Activated CD4-positive, alpha-beta T cell treated with anti-CD3 and anti-CD28 coated beads, Interleukin-2, amount 50 U/mL, for 48 hours (primary cell): ENCODE measurements at regions not wholly inside any gene's neighbourhood (a gene's known extent, or its start where the extent isn't known, plus 50 kb on each side); places are given as distances from the start of the nearest gene placed in this dataset.

Experiments used
- DNase-seq, 2 experiments: peaks; one replicate each; pipeline ENCODE4 v3.0.0-alpha.2; 2020

DNA sequence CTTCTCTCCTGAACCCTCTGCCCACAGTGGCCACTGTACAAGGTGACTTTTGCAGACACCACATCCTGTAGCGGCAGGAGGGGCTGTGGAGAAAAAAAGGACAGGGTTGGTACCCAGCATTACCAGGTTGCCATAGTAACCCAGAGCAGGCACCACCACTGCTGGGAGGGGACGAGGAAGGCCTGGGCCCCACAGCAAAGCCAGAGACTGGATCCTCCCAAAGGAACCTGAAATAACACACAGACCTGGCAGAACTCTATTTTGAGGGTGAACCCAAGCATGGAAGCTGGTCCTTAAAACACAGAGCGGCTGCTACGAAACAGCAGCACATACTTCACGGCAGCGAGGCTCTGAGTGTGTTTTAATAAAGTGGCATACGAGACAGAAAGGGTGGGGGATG lies 380.6 kb downstream of the CTTN start:
- DNase-seq = no peak

DNA sequence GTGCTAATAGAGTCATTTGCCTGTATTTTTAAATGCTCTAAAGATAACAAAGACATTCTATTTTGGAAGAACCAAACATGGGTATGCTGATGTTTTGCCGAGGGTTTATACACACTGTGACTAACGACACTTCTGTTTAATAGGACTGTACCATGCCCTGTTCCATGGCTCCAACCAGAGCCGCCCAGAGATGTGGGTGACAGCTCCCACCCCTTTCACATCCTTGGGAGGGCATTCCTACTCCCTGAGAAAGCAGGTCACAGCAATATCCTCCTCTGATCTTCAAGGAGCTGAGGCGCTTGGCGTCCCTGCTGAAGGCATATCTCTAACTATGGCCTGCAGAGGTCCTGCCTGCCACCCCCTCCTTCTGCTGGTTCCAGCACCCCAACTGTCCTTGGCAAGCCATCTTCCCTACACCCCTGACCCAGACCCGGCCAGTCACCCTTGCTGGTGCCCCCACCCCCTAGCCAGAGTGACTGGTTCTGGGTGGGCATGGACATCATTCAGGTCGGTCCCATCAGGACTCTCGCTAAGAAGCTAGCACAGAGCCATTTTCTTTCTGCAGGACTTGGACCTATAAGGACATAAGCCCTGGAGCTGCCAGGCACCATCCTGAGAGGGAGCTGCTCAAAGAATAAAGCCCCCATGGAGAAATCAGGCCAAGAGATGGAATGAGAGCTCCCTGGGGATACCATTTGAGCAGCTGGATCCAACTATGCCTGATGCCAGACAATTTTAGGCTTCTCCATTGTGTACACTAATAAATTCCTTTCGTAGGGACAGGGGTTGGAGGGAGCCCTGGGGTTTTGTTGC lies 381.3 kb downstream of the CTTN start:
- no peak for DNase-seq

DNA sequence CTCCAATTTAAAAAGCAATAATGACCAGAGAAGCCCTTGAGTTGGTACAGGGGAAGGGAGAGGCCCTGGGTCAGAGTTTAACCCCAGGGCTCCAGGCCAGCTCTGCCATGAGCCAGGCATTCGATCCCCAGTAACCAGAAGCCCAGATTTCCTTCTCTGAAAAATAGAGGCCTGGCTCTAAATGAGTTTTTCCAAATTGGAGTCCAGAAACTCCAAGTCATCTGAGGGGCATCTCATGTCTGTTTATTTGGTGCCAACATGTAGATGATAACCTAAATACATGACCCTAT lies 381.9 kb downstream of the CTTN start:
- no peak for DNase-seq

DNA sequence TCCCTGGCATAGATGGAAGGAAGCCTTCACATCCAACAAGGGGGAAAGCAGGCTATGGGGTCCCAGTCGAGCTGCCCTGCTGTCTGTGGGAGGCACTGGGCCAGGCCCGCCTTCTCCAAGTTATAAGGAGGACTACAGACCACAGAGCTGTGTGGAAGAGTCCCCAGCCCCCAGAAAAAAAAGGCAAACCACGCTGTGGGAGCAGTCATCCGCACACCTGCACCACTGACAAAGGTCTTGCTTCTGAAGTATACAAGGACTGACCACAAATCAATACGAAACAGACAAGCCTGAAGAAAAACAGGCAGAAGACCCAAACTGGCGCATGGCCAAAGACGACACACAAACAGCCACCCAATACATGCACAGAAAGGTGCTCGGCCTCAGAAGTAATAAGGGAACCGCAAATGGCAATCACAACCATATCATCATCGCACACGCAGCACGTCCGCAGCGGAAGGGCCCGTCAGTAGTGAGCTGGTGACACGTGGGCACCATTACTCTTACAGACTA lies 384.1 kb downstream of the CTTN start:
- no peak for DNase-seq

DNA sequence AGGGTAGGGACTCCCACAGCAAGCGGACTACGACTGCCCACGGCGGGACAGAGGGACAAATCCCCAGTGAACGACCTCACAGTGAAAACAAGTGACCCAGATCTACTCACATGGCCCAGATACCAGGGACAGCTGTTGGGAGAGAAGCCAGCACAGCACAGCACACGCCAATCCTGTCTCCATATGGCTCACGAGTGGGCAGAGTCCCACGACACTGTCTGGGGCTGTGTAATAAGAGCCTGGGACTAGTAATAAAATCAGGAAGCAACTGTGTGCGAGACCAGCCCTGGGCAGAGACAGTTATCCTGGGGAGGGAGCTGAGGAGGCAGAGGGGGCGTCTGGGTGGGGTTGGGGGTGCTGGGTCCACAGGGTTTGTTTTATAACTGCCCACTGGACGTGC lies 385.0 kb downstream of the CTTN start:
- DNase-seq = no peak

DNA sequence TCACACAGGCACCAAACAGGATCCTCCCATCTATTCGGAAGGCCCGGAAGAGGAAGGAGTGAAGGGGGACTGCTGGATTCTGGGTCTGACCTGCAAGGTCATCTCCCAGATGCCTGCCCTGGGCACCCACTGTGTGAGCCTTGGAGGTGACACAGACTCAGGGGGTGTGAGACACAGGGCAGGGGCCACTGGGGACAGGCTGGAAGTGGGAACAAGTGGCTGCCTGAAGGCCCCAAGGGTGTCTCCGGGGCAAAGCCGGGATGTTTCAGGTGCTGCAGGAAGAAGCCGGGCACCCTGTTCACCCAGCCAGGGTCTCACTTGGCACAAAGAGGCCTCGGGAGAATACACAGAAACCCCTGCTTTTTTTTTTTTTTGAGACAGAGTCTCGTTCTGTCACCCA lies 385.5 kb downstream of the CTTN start:
- DNase-seq = no peak

DNA sequence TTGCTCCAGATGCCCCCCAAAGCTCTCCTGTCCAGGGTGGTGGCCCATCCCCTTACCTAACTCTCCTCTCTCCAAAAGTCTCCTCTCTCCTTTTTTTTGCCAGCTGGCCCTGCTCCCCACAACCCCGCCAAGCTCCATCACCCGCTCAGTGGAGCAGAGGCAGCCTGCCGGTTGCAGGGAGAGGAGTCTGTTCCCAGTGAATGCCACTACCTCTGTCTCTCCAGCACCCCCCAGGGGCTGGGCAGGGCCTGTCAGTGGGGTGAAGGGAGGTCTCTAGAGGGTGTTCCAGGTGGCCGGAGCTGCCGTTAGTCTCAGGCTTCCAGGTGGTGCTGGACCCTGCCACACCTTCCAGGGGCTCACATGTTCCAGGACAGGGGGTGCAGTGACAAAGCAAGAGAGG lies 387.0 kb downstream of the CTTN start:
- DNase-seq = no peak

DNA sequence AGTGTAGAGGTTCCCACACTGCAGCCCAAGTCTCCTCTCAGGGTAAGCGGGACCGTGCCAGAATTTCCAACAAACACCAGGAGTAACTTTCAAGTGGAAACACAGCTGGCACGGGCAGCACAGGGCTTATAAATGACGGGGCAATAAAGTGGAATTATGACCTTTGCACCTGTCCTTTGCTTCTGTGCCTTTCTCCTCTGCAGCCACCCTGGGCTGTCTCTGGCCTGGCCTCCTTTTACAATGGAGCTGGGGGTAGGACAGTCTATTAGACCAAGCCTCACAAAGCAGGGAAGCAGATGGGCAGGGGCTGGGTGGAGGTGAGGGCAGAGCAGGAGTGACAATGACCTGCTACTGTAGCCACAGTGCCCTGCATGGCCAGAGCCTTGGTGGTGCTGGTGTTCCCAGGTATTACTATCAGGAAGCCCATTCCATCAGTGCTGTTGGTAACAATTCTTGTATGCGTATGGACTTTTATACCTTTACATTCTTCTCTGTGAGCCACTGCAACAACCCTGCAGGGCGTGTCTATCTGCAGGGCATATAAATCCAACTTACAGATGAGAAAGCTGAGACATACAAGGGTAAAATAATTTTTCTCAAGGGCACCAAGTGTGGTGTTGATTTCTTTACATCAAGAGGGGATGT lies 387.8 kb downstream of the CTTN start:
- DNase-seq = no peak

DNA sequence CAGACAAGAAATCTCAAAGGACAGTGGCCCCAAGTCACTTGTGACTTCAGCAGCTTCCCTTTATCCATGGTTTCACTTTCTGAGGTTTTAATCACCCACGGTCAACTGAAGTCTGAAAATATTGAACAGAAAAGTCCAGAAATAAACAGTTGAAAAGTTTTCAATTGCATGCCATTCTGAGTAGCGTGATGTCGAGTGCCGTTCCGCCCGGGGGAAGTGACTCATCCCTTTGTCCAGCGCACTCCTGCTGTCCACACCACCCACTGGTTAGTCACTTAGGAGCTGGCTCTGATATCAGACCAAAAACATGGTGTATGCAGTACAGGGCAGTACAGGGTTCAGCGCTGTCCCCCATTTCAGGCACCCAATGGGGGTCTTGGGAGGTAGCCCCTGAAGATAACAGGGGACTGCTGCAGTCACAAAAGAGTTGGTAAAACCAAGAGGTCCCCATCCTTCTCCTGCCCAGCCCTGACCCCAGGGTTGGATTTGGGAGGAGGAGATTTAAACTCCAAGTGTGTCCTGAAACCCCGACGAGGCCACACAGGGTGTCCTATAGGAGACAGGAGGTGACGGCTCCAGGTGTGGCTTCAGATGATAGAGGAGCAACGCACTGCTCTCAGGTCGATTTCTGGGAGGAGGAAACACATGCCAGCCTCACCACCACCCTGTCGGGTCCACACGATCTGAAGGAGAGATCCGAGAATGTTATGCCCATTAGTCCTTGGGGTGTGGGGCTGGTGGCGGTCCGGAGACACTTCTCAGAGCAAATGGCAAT lies 390.1 kb downstream of the CTTN start:
- DNase-seq = no peak

DNA sequence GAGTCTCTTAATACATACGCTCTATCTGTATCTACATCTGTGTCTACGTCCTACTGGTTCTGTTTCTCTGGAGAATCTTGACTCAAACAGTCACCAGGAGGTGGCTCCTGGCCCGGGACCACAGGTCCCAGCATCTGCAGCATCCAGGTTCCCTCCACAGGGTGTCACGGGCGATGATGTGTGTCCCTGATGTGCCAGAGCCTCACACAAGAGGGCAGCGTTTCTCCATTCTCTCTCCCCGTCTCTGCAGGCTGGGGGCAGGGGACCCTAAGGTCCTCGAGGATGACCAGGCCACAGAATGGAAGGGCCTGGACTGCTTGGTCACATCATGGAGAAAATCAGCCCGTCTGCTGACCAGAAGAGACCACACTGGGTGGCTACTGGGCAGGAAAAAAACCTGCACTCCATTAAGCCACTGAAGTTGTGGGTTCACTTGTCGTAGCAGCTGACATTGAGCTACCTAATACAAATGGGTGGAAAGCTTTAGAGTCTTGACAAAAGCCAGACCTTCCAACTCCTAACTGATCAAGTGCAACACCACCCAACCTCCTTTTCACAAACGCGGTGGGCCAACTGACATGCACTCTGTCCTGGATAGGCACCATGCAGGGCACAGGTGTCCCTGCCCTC lies 392.5 kb downstream of the CTTN start:
- DNase-seq = no peak

DNA sequence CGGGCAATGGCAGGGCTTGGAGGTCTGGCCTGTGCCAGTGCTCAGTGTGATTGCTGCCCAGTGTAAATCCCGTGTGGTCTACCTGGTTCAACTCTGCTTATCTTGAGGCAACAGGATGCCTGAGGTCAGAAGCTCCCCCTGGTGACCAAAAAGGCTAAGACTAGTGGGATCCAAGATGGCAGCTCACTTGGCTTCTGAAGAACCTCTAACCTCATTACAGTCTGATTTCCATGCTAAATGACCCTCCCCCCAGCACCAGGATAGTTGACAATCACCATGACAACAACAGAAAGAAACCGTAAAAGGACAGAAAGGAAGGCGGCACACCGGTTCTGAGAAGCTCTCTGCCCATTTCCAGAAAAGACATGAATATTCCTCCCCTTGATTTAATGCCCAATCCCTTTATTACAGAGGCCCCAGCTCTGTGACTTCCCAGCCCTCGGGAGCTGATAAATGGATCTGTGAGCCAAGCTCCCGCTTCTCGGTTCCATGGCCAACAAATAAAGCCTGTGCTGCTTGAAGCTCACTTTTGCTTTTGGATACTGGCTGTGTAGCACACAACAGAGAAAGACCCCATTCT lies 398.4 kb downstream of the CTTN start:
- no peak for DNase-seq

DNA sequence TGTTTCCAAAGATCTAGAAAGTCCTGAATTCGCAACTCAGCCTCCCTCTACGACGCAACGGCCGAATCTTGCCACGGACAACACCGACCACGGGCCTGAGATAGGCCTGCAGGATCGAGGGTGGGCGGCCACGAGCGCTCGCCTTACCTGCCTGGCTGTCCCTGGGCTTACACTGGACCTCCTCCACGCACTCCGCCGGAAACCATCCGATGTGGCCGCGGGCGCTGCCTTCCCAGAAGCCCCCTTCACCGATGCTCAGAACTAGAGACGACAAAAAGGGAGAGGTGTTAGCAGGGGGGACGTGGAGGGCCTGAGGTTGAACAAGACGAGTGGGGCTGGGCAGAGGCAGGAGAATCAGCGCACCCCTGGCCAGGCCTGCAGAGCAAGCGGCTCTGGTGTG lies 400.0 kb downstream of the CTTN start:
- no peak for DNase-seq

DNA sequence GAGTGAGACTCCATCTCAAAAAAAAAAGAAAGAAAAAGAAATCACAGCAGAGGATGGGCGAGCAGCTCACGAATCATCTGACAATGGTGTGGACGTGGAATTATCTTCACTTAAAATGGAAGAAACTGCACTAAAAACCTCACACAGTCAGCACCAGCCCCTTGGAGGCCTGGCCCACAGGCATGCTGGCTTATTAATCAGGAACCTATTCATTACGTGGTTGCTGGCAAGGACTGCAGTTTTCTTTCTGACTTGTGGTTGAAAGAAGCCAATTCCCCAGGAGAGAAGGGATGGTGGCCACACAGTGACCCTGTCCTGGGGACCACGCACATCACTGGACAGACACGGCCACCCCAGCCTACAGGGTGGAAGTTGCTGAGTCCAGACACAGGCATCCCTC lies 401.1 kb downstream of the CTTN start:
- DNase-seq = no peak

DNA sequence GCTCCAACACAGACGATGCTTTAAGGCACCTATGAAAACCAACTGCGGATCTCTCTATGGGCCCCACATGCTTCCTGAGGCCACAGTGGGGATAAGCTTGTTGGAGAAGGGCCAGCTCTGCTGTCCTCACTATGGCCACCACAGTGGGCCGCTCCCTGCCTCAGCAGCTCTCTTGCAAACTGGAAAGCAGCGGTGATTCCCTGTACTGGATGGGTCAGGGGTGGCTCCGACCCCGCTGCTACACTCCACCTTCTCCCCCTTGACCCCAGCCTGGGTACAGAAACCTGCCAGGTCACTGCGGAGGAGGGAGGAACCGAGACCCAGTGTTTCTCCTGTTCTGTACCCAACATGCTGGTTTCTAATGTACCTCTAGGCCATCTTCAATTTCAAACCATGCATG lies 403.9 kb downstream of the CTTN start:
- DNase-seq = no peak

DNA sequence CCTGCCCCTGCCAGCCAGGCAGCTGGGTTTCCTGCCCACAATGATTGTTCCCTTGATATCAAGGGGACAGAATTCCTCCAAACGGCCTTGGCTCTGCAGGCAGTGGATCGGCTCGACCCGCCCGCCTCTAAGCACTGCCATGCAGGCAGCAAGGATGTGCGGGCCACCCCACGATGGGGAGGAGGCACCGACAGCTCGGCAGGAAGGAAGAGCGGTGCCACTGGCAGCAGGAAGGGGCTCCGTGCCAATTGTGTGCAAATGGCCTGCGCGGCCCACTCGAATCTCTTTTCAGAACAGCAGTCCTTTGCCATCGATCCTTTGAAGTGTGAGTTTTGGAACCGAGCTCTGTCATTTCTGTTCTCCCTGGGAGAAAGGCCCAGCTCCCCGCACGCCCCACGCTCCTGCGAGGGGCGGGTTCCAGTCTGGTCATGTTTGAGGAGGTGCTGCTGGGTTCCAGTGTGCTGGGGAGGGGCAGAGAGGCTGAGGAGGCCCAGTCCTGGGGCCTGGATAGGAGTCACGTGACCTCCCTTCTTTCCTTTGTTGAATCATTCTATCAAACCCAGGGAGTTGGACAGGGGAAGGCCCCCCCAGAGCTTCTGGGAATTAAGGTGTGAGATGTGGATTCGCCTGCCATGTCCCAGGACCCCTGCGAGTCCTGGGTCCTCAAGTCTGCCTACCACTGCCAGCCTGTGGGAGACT lies 406.0 kb downstream of the CTTN start:
- no peak for DNase-seq

DNA sequence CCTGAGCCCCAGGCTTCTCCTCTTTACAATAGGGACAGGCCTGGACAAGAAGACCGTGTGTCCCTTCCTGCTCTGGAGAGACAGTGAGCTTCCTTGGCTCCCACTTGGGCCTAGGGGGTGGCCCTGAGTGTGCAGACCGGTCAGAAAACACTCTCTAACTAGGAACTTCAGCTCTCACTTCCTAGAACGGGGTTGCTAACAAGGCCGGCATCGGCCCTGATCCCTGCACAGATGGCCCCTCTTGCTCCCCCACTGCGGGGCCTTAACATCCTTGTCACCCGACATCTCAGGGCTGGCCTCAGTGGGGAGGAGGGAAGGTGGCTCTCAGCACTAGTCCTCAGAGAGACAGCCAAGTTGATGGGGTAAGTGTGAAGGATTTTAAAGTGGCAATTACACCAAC lies 406.9 kb downstream of the CTTN start:
- no peak for DNase-seq

DNA sequence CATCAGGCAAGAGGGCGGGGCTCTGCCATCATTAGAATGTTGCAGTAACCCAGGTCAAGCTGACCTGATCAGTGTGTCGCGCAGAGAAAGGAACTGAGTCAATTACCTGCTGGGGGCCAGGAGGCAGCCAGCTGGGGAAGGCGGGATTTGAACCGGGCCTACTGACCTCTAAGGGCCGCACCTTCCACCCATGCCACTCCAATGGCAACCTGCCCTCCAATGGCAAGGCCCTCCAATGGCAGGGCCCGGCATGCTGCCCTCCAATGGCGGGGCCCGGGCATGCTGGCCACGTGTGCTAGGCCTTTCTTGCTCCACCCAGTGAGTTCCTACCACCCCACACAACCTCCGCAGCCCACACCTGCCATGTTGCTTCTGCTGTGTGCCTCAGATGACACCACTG lies 407.6 kb downstream of the CTTN start:
- no peak for DNase-seq

DNA sequence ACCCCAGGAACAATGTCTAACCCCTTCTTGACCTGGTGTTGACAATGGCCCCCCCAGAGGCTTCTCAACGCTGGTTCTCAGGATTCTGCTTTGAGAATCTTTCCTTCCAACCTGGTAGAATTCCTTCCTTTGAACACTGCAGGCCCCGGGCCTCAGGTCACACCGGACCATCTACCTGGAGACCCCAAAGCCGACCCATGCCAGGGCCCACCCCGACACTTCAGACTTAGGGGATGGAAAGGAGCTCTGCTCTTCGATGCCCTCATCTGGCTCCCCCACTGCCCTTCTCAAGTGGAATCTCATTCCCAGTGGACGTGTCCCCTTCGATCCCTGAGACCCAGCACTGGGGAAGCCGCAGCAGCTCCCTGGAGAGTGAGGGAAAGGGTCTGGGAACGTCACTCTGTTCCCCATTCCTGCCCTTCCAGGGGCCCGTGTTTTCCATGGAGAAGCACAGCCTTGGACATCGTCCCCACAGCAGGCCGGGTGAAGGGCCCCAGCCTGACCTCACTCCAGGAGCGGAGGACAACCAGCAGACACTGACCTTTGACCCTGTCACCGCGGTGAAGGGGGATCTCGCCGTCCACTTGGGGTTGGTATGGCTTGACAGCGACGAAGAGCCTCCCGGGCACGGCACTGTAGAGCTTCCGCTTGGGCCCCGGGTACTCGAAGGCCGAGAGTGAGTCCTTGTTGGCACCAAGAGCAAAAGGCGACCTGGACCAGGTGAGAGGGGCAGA lies 408.3 kb downstream of the CTTN start:
- no peak for DNase-seq

DNA sequence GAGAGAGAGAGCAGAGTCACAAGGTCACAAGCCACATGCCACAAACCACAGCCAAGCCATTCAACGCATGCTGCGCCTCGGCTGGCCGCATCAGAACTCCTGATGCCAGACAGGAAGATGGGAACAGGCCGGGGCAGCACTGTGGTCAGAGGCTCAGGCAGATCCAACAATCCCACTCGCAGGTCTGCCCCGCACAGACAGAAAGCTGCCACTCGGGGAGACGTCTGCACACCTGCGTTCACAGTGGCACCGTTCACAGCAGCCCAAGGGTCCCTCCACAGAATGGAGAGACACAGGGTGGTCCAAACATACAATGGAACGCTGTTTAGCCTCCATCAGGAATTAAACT lies 408.8 kb downstream of the CTTN start:
- DNase-seq = no peak

DNA sequence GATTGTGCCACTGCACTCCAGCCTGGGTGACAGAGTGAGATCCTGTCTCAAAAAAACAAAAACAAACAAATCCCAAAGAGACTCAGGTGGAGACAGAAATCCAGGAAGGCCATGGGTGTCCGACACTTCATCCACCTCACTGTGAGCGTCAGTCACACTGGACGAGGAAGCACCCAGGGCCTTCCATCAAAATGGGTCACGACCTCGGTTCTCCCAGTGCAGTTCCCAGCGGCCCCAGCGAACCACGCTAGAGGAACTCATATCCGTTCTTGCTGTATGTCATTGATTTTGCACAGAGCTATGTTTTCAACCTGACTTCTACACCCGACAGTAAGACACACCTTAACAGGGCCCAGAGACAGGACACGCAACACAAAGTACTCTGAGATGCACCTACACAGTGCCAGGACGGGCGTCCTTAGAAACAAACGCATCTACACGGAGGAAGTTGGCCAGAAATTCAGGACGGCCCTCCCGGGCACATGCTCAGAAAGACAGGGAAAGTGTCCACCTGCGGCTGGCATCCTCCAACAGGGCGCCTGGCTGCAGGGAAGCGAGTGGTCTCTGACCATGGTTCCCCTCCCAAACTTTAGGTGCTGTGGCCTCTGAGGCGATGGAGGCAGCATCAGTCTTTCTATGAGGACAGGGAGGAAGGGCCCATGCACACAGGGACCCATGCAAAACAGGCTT lies 410.5 kb downstream of the CTTN start:
- no peak for DNase-seq

DNA sequence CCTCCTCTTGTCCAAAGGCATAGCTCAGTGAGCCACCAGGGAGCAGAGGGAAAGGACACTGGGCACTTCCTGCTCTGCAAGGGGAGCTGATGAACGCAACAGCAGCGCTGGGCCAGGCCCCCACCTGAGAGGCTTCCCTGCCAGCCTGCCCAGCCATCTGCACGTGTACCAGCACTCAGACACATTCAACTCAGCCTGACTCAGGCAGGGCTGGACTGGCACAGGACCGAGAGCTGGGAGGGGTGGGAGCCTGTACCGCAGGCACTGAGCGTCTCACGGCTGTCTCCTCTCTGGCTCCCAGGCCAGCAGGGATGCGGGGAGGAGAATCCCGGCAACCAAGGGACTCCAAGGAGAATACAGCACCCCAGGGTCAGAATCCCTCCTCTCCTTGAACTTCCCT lies 411.8 kb downstream of the CTTN start:
- no peak for DNase-seq
